HG03520 (cell line): ENCODE measurements at regions not wholly inside any gene's neighbourhood (a gene's known extent, or its start where the extent isn't known, plus 50 kb on each side); places are given as distances from the start of the nearest gene placed in this dataset.

Experiments
- ATAC-seq: cut with Tn5 transposase; IDR thresholded peaks from one replicate; pipeline ENCODE4 v1.9.1; 2021; ENCODE audit warnings: mild to moderate bottlenecking, moderate library complexity; ENCODE audit not compliant: unreplicated experiment

GRCh38 chr3:41125258-41125657 lies 74.0 kb upstream of the CTNNB1 start:
- no peak for ATAC-seq

GRCh38 chr3:41126472-41126871 lies 72.8 kb upstream of the CTNNB1 start:
- ATAC-seq, result no peak

GRCh38 chr3:41126961-41127360 lies 72.3 kb upstream of the CTNNB1 start:
- ATAC-seq, result no peak

- no peak for ATAC-seq
These were observed 71.9 kb upstream of the CTNNB1 start for GRCh38 chr3:41127414-41127813.

- no peak for ATAC-seq
These were observed 69.6 kb upstream of the CTNNB1 start for GRCh38 chr3:41129731-41130130.

- ATAC-seq, result no peak
These were observed 68.1 kb upstream of the CTNNB1 start for GRCh38 chr3:41131224-41131623.

GRCh38 chr3:41137686-41138111 lies 61.6 kb upstream of the CTNNB1 start:
- ATAC-seq, result no peak

- ATAC-seq, result no peak
These were observed 61.2 kb upstream of the CTNNB1 start for GRCh38 chr3:41138146-41138545.

- ATAC-seq, result no peak
These were observed 60.7 kb upstream of the CTNNB1 start for GRCh38 chr3:41138601-41139000.

GRCh38 chr3:41140242-41140641 lies 59.1 kb upstream of the CTNNB1 start:
- no peak for ATAC-seq

GRCh38 chr3:41141433-41142167 lies 57.7 kb upstream of the CTNNB1 start:
- ATAC-seq, result no peak

GRCh38 chr3:41143421-41144031 lies 55.8 kb upstream of the CTNNB1 start:
- no peak for ATAC-seq

GRCh38 chr3:41144631-41145030 lies 54.7 kb upstream of the CTNNB1 start:
- ATAC-seq, result no peak

- ATAC-seq, result no peak
These were observed 50.8 kb upstream of the CTNNB1 start for GRCh38 chr3:41148478-41148877.

- no peak for ATAC-seq
These were observed 50.4 kb upstream of the CTNNB1 start for GRCh38 chr3:41148901-41149300.
